ENCODE measurements at regions not wholly inside any gene's neighbourhood (a gene's known extent, or its start where the extent isn't known, plus 50 kb on each side); places are given as distances from the start of the nearest gene placed in this dataset.
"Not testable (repeated sequence)": the region's sequence is repeated elsewhere in the genome, so short reads cannot be mapped to it uniquely, and the experiment has no call there.

DNA sequence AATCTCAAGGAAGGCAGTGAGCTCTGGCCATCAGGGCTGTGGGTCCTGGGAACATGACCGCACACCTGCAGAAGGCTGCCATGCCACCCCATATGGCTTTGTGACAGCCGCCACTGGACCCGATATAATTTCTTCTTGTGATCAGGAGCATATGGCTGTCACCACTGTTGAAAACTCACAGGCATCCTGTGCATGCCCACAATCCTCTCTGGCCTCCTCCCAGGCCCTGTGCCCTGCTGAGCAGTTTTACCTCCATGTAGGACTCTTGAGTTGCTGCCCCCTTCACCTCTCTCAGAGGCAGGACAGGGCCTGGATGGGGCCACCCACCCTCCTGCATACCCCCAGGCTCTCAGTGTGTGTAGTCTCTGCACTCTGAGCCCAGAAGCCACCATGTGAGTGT lies 391.9 kb upstream of the AKR1E2 start:
- DNase-seq, result no peak

DNA sequence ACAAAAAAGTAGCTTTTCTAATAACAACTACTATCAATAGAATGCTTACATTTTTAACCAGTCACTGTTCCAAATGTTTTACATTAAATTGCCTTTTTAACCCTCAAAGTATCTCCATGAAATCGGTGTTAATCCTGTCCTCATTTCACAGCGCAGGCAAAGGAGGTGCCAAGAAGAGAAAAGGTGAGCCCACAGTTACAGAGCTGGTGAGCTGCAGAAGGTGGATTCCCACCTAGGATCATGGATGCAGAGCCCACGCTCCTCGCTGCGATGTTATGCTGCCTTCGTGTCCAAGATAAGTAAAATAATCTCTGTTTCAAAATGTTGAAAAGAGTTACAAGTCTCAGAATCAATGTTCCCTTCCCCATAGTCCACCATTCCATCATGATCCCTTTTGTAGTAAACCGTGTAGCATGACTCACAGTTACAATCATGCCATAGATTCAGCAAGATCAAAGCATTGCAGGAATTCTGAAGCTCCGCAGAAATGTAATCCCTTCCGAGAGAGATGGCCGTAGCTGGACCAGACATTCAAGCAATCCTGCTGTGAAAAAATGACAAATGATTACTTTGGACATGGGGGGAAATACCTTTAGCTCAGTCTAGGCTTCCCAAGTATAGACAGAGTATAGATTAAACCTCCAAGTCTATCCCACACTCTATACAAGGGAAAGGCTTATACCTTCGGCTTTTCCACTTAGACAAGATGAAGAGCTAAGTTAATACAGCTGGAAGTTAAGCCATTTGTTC lies 394.7 kb upstream of the AKR1E2 start:
- DNase-seq, result no peak

GRCh38 chr10:4429571-4429970 lies 396.4 kb upstream of the AKR1E2 start:
- DNase-seq, result no peak

DNA sequence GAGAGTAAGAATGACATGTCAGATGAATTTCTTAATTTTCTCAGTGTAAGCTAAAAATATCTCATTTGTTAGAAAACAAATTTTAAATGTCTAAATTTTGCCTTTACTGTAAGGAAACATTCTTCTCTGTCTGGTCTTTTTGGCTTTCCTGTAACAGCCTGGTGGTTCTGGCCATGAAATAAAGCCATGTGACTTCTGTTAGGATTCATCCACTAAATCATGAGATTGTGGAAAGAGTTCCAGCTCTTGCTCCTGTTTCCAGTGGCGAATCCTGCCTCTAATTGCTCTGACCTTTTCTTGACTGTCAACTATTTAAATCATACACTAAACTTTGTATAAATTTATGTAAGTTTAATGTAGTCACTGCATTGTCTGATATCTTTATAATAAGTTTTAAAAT lies 398.5 kb upstream of the AKR1E2 start:
- DNase-seq, result no peak

GRCh38 chr10:4426866-4427265 lies 399.1 kb upstream of the AKR1E2 start:
- DNase-seq, result no peak

- DNase-seq, result no peak
Measured at GRCh38 chr10:4409319-4409718, 416.7 kb upstream of the AKR1E2 start.

DNA sequence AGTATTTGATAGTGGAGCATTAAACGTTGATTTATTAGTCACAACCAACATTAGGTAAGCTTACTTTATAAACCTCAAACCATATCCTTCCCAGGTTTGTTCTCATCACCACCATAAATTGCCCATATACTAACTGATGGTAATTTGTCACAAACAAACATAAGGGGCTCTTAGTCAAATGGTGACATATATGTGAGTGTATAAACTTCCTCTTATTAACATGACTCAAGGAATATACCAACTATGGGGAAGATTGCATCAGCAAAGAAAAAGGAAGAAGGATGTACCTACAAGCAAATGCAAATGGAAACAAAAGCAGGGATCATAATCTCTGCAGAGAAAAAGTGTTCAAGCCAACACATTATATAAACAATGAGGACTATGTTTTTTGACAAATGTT lies 418.2 kb upstream of the AKR1E2 start:
- no peak for DNase-seq

GRCh38 chr10:4405828-4406227 lies 420.2 kb upstream of the AKR1E2 start:
- no peak for DNase-seq

GRCh38 chr10:4403638-4404252 lies 422.3 kb upstream of the AKR1E2 start:
- no peak for DNase-seq

DNA sequence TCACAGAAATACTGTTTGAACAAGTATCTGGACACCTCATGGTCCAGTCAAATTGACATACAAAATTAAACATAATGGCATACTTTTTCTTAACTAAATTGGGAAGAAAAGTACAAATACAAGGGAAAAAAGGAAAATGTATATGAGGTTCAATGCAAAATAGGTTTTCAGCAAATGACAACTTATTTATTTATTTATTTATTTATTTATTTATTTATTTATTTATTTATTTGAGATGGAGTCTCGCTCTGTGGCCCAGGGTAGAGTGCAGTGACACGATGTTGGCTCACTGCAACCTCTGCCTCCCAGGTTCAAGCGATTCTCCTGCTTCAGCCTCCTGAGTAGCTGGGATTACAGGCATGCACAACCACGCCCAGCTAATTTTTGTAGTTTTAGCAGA lies 424.9 kb upstream of the AKR1E2 start:
- DNase-seq, result not testable (repeated sequence)

DNA sequence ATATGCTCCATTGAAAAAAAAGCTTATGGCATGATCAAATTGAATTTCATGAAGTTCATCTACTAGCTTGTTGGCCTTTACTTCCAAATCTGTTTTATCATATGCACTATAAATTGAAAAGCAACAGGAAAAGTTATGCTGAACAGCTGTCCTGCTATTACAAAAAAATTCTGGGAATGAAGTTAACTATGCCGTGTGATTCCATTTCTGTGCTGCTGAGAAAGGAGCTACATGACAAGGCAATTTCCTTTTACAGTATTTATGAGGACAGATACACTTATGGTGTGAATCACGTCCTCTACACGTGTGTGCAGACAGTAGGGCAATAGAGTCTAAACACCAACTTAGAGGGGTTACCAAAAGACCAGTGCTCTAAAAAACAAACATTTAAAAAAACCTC lies 426.5 kb upstream of the AKR1E2 start:
- DNase-seq, result no peak

GRCh38 chr10:4398602-4399001 lies 427.4 kb upstream of the AKR1E2 start:
- DNase-seq, result no peak

DNA sequence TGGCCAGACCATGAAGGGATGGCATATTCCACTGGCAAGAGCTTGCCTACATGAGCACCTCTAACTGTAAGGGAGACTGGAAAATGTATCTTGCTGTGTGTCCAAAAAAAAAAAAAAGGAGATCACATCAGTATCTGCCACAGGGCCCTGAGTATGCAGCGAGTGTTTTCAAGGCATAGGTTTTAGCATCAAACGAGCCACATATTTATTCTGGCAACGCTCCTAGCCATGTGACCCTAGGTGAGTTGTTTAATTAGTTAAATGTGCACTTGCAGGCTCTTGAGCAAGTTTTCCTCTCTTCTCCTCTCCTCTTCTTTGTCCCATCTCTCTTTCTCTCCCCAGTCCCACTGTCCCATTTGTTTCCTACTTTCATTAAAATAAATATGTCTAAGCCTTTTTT lies 428.7 kb upstream of the AKR1E2 start:
- DNase-seq, result no peak

- no peak for DNase-seq
Measured at GRCh38 chr10:4396401-4397283, 429.4 kb upstream of the AKR1E2 start.

- DNase-seq, result no peak
Measured at GRCh38 chr10:4395731-4396130, 430.3 kb upstream of the AKR1E2 start.

DNA sequence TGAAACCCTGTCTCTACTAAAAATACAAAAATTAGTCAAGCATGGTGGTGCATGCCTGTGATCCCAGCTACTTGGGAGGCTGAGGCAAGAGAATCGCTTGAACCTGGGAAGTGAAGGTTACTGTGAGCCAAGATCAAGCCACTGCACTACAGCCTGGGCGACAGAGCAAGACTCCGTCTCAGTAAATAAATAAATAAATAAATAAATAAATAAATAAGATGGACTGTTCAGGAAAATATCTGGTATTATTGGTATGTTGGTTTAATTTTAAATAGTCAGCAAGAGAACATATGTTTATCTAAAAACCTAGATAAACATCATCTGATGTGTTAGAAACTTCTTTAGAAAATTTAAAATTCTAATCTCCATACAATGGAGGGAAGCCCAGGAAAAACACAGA lies 431.6 kb upstream of the AKR1E2 start:
- not testable (repeated sequence) for DNase-seq

- no peak for DNase-seq
Measured at GRCh38 chr10:4391683-4392082, 434.3 kb upstream of the AKR1E2 start.

GRCh38 chr10:4390219-4390618 lies 435.8 kb upstream of the AKR1E2 start:
- no peak for DNase-seq

DNA sequence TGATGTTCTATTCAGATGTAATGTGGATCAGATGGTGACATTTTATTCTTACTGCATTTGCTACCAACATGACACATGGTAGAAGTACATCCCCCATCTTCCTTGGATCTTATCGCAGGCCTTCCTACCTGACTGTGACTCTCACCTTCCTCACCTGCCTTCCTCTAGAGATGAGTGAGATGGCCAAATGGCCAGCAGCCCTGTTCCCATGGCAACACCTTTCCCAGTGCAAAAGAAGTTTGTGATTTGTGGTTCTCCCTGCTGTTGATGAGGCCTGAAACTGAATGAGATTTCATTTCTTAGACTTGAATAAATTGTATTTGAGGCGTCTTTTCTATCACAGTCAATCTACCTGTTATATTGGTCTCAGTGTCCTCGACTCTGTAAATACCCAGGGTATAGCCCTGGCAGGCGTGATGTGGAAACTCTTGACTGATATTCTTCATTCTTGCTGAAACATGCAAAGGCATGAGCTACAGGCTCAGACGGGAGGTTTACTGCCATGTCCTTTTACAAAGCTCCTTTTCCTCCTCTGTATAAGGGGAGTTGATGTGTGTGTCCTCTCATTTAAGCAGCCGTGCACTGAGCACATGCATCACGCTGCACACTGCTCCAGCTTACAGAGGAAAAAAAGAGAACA lies 440.7 kb upstream of the AKR1E2 start:
- no peak for DNase-seq

- DNase-seq, result no peak
Measured at GRCh38 chr10:4384245-4384644, 441.8 kb upstream of the AKR1E2 start.

DNA sequence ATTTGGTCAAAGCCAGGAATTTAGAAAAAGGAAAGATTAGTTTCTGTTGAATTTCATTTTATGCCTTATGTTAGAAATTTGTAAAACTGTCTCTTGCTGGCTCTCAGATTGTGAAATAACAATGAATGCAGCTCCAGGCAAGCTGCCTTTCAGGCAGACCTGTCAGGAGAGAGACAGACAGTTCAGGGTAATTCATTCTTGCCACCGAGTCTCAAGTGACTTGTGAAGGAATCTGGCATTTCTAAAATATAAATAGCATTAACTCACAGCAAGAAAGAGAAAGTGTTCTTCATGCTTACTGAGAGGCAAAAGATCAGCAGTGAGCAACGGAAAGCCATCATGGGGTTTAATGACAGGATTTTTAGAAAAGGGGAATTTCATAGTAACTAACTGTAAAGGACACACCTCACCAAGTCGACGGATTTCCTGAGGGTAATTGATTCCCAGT lies 442.3 kb upstream of the AKR1E2 start:
- no peak for DNase-seq

DNA sequence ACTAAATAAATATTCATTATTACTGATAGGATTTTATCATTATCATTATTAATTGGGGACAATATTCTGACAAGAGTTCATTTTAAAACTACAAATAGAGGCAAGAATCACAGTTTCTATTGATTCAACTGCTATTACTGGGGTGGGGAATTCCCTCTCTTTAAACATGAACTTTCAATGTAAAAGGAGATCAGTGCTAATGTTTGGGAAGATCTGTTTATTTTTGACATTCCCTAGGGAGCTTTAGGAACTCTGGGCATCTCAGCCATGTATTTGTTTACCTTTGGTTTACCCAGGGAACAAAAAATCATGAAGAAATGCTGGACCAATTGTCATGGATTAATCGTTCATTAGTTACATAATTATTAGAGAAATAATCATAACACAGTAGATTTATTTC lies 443.2 kb upstream of the AKR1E2 start:
- no peak for DNase-seq

DNA sequence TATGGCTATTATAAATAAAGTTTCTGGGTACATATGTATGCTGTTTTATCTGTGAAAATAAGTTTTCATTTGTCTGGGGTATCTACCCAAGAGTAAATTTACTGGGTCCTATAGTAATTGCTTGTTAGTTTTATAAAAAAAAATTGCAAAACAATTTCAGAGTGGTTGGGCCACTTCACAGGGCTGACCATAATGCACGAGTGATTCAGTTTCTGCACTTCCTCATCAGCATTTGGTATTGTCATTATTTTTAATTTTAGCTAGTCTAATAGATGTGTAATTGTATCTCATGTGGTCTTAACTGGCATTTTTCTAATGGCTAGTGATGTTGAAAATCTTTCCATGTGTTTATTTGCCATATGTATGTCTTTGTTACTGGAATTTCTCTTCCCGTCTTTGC lies 452.4 kb upstream of the AKR1E2 start:
- DNase-seq, result no peak

Measured in cerebellar nuclear complex (tissue), 1 donor.